ENCODE measurements at regions not wholly inside any gene's neighbourhood (a gene's known extent, or its start where the extent isn't known, plus 50 kb on each side); places are given as distances from the start of the nearest gene placed in this dataset.

- ChIA-PET RAD21 (ENCODE audit: unreplicated experiment) (no interaction called here), SMC1A (ENCODE audit: uncharacterized antibody, unreplicated experiment) (no interaction called here), CTCF (no interaction called here), POLR2A (interaction anchor here (0.7 kb wide), 1 partner anchor 23 kb away, joined by 5 read pairs; no protein-coding TSS in a partner anchor)
- no peak overlapping the region for H2AFZ ChIP-seq (ENCODE audit: control insufficient read depth, low read depth, low read length)
- H3K9me3 ChIP-seq (replicated peaks; ENCODE audit: control insufficient read depth, insufficient read depth, low read length) = no peaks in the 10 kb centered on the region
- in situ Hi-C loops (cut with MboI) = no loop called here
- H3K27me3 ChIP-seq (replicated peaks in 1 of 2; ENCODE audit: control insufficient read depth in 2 of 2, insufficient read depth in 2 of 2, low read length in 1 of 2) = no peaks in the 10 kb centered on the region
- no peaks in the 10 kb centered on the region for H3K36me3 ChIP-seq (ENCODE audit: control insufficient read depth in 2 of 2, insufficient read depth in 2 of 2, low read length in 1 of 2)
- DNase-seq (ENCODE audit: low read depth, low spot score) (no peak), FAIRE-seq (no peak), ATAC-seq (no peak)
- H3K27ac ChIP-seq (ENCODE audit: control insufficient read depth, insufficient read depth) = no peak overlapping the region
- 43% methylated on average over 6 of the region's 6 CpGs for WGBS (ENCODE audit: insufficient coverage, insufficient replicate concordance, low lambda C conversion rate, missing lambda C conversion rate)
- H3K4me2 ChIP-seq (ENCODE audit: control insufficient read depth, insufficient read depth) = no peak overlapping the region
- H3K4me3 ChIP-seq = no peak overlapping the region
- H4K20me1 ChIP-seq (ENCODE audit: control insufficient read depth, insufficient read depth) = no peaks in the 10 kb centered on the region
- H3K4me1 ChIP-seq (ENCODE audit: control insufficient read depth, insufficient read depth, low read length) = no peaks in the 10 kb centered on the region
- no peaks in the 10 kb centered on the region for H3K79me2 ChIP-seq (ENCODE audit: control insufficient read depth, insufficient read depth, low read length)
- H3K9ac ChIP-seq (ENCODE audit: control insufficient read depth, insufficient read depth, low read length) = no peak overlapping the region
- BruUV-seq (replicated peaks) = no TSS peak
- intact Hi-C loops (cut with micrococcal nuclease; ENCODE audit: unreplicated experiment) = no loop called here
- TF ChIP-seq CBX5 (IDR thresholded peaks at IDR 0.05; ENCODE audit: low read depth) = no peak
- TF ChIP-seq SUPT20H (IDR thresholded peaks at IDR 0.05; ENCODE audit: borderline replicate concordance, control insufficient read depth, low read depth, low read length) = no peak
- no peak for TF ChIP-seq IRF3 (IDR thresholded peaks at IDR 0.05)
- TF ChIP-seq POLR2A (IDR thresholded peaks at IDR 0.05; ENCODE audit: low read depth, low read length) = no peak
- TF ChIP-seq HSF1 (IDR thresholded peaks at IDR 0.05; ENCODE audit: low read depth, low read length) = no peak
- no peak for TF ChIP-seq NRF1 (conservative IDR thresholded peaks at IDR 0.05; ENCODE audit: low read depth, low read length)
- TF ChIP-seq CHD1 (IDR thresholded peaks at IDR 0.05; ENCODE audit: low read depth, low read length) = no peak
- no peak for TF ChIP-seq ZBTB40 (IDR thresholded peaks at IDR 0.05; ENCODE audit: borderline replicate concordance)
- TF ChIP-seq MEF2B (IDR thresholded peaks at IDR 0.05; ENCODE audit: partially characterized antibody, poor library complexity, severe bottlenecking) = no peak
- no peak for TF ChIP-seq SMARCA5 (IDR thresholded peaks at IDR 0.05)
- TF ChIP-seq E2F4 (IDR thresholded peaks at IDR 0.05; ENCODE audit: low read depth, low read length) = no peak
- TF ChIP-seq ZNF217 (IDR thresholded peaks at IDR 0.05) = no peak
- TF ChIP-seq FOXK2 (IDR thresholded peaks at IDR 0.05) = no peak
Measured at GRCh38 chr2:35501076-35501475, 854.5 kb upstream of the CRIM1 start.

Data from GM12878 (cell line).